Breast epithelium (tissue), 3 donors: ENCODE measurements at regions not wholly inside any gene's neighbourhood (a gene's known extent, or its start where the extent isn't known, plus 50 kb on each side); places are given as distances from the start of the nearest gene placed in this dataset.

Experiments used
- CTCF ChIP-seq, 3 donors: fragments of 450-650 bp; IDR thresholded peaks; one replicate each; pipeline ENCODE4 v1.5.1; 2016 to 2017; ENCODE audit warnings: antibody characterized with exemption in 3 of 3, mild to moderate bottlenecking in 3 of 3, moderate library complexity in 3 of 3
- POLR2A ChIP-seq: fragments of 450-650 bp; IDR thresholded peaks from one replicate; pipeline ENCODE4 v1.6.1; 2016; ENCODE audit warnings: antibody characterized with exemption, mild to moderate bottlenecking, moderate library complexity
- POLR2AphosphoS5 ChIP-seq, 3 donors: sonication (generic); formaldehyde crosslinking; IDR thresholded peaks; one replicate each; pipeline ENCODE4 v1.6.1; 2017; ENCODE audit warnings: antibody characterized with exemption in 3 of 3

GRCh38 chr10:108721874-108722273 is 1201.4 kb downstream of the XPNPEP1 start:
- TF ChIP-seq CTCF (IDR thresholded peaks at IDR 0.05) (no peak), POLR2A (no peak), POLR2AphosphoS5 (IDR thresholded peaks at IDR 0.05) (no peak)
